GM18520 (cell line): ENCODE measurements at regions not wholly inside any gene's neighbourhood (a gene's known extent, or its start where the extent isn't known, plus 50 kb on each side); places are given as distances from the start of the nearest gene placed in this dataset.

Source experiments
- ATAC-seq: cut with Tn5 transposase; IDR thresholded peaks from one replicate; pipeline ENCODE4 v1.9.1; 2021; ENCODE audit not compliant: unreplicated experiment

DNA sequence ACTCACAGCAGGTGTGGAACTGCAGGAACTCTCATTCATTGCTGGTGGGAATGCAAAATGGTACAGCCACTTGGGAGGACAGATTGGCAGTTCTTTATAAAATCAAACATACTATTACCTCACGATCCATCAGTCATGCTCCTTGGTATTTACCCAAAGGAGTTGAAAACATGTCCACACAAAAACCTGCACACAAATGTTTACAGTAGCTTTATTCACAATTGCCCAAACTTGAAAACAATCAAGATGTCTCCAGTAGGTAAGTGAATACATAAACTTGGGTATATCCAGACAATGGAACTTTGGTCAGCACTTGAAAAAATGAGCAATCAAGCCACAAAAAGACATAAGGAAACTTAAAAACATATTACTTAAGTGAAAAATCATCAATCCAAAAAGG is 215.5 kb downstream of the IRX1 start:
- ATAC-seq: no peak

DNA sequence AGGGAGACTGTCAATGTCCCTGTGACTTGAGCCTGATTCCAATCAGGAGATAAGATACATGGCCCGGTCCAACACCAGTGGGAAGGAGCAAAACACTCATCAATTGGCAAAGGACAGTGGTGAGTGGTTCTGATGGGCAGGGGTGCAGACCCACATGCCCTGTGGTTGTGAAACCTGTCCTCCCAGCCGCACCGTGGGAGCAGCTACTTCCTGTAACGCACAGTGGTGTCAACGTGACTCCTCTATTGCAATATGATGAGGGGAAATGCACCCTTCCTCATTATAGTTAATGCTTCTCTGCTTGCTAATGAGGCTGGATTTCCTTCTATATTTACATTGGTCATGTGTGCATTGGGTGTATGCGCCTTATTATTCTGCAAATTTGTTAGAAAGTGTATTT is 223.0 kb downstream of the IRX1 start:
- ATAC-seq: no peak

GRCh38 chr5:3825531-3826451 is 230.2 kb downstream of the IRX1 start:
- ATAC-seq: no peak

GRCh38 chr5:3827624-3828023 is 232.0 kb downstream of the IRX1 start:
- no peak for ATAC-seq

DNA sequence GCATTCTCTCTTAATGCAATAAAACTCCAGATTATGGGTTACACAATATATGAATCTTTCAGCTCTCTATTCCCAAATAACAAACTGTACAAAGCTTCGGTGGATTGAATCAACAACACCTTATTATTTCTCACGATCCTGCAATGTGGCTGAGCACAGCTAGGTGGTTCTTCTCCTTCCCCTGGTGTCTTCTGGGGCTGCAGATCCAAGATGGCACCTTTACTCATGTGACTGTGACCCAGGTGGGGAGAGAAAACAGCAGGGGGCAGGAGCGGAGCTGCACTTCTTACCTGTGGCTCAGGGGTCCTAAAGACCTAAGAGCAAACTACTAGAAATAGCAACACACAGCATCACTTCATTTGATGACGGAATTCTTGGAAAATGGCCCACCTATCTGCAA is 233.1 kb downstream of the IRX1 start:
- no peak for ATAC-seq

DNA sequence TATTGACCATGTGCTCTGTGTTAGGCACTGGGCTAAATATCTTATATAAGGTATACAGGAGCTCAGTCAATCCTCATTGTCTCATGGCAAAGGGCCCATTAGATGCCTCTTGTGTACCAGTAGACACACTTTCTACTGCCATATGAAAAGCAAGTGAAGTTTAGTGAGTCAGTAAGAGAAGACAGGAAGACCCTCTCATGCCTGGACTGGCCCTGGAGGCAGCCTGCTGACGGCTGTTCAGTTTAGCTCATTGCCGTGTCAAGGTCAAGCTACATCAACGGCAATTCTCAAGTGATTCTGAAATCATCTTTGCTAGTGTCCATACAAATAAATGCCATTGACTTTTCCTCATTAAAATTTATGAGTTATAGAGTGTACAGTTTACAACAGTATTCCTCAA is 237.9 kb downstream of the IRX1 start:
- ATAC-seq: no peak

- ATAC-seq: no peak
These were observed 240.2 kb downstream of the IRX1 start for GRCh38 chr5:3835811-3836210.

DNA sequence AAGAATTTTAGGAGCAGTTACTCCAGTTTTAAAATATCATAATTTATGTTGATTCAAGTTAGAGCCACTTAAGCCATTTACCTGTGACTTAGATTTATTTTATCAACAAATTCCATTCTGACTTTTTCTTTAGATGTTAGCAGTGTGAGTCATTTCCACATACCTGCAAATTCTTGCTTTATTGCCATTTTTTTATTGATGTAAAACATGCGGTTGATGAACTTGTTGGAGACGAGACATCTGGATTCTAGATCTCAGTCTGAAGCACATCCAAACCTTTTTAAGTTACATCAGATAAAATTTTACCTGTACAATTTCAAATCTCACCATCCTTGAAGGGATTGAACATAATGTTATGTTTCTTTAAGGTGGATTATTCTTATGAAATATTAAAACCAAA is 240.9 kb downstream of the IRX1 start:
- no peak for ATAC-seq

DNA sequence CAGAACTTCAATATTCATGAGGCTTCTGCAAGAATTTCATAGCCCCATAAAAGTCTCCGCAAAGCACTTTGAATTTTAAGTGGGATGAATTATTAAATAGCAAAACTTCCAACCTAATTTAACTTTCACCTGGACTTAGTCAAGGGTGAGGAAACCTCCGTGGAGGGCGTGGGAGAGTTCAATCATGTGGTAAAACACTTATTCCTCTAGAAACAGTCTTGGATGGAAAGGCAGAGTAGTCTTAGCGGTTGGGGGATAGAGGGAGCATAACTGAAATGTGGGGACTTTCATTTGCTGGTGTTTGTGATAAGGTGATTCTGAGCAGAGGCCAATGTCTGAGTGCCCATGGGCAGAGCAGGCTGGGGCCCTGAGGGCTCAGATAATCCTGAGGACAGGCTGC is 241.9 kb downstream of the IRX1 start:
- ATAC-seq: no peak

GRCh38 chr5:3839151-3839550 is 243.5 kb downstream of the IRX1 start:
- ATAC-seq: no peak

- no peak for ATAC-seq
These were observed 247.0 kb downstream of the IRX1 start for GRCh38 chr5:3842591-3842990.

DNA sequence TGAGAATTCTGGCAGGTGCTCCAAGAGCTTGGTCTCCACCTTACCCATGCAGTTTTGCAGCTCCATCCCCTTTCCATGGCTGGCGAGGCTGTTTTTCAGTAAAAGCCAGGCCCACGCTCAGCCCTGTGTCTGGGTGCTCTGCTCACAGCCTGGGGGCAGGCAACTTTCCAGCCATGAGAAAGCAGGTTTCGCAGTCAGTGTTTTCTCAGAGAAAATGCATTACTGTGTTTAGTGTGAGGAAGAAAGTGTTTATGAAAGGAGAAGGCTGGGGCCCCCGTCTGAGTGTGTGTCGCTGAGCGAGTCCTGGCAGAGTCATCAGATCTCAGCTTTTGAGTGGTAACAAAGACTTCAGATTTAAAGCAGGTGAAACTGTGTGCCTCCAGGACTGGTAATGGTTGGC is 248.1 kb downstream of the IRX1 start:
- no peak for ATAC-seq

DNA sequence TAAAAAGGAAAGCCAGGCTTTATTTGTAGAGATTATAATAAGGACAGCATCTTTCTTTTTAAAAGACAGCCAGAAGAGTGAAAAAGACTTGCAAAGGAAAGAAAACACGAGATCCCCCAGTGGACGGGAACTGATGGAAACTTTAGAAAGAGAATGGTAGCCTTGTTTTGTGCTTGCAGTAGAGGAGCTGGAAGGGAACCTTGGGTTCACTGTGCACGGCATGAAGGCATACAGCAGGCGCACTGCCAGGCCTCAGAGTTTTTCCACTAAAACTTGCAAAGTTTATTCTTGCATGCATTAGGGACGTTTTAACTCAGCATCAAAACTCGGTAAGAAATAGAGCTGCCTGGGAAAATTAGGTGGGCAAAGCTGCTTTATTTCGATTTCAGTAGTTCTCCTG is 248.6 kb downstream of the IRX1 start:
- no peak for ATAC-seq

DNA sequence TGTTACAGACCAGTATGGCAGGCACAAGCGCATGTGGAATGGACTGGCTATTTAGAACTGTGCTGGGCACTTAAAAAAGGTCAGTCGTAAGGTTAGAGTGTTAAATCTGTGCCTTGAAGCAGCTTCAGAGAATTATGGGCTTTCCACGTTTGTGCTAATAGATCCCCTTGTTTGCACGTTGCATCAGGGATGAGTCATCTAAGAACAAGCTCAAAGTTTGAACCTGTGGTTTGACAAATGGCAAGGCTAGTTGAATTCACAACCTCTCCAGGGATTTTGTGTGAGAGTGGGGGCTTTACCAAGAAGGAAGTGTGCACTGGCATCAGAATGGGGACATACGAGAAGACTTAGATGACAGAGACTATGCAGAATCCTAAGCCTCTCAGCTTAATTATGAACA is 249.6 kb downstream of the IRX1 start:
- ATAC-seq: no peak

- no peak for ATAC-seq
These were observed 256.7 kb downstream of the IRX1 start for GRCh38 chr5:3852161-3852916.

DNA sequence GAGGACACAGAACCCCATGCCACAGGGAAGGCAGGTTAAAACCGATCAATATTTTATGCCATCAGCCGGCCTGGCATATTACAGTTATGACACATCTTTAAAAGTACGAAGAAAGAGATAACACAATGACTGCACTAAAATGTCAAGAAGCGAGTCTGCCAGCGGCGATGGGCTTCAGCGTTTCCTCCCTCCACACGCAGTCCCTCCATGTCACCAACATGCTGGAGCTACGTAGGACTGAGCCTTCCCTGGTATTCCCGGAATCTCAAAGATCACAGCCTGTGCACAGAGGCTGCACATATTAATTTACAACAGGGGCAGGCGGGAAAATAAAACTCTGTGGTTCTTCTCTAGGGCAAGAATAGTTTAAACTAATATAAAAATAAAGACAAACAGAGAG is 257.7 kb downstream of the IRX1 start:
- ATAC-seq: no peak

DNA sequence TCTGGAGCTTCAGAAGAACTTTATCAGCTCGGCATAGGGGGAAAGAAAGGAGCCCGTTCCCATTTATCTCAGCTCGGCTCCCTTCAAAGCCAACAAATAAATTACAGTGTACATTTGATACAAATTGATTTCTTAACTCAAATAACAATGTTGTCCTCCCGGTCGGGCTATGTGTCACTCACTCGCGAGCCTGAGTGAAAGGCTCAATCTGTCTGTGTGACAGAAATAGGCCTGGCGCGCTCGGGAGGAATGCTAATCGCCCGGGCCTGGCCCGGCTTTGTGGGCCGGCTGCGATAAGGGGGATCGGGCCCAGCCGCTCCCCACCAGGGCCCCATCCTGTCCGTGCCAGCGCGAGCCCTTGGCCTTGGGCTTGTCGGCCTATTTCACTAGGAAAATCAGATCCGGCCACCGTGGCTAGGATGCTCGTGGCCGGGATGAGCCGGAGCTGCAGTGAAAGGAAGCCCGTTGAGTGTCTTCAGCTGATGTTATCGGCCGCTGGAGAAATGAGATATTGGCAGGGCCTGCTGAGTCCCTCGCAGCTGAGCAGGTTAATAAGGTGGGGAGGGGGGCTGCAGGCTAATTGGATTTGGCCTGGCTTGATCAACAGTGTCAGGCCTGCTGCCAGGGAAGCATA is 258.7 kb downstream of the IRX1 start:
- no peak for ATAC-seq

DNA sequence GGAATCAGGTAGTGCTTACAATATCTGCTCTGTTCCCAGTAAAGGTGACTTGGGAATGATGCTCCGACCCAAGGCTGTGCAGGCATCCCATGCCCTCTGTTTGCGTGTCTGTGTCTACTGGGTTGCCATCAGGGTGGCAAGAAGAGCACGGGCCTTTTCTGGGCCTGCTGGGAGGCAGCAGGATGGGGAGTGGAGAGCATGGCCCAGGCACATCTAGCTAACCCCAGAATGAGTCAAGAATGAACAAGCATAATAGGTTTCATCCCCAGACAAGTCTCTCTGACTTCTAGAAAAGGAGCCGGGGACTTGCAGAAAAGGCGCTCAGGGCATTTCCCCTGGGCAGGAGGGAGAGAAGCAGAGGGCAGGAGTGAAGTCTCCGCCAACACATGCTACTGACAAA is 260.4 kb downstream of the IRX1 start:
- ATAC-seq: no peak

DNA sequence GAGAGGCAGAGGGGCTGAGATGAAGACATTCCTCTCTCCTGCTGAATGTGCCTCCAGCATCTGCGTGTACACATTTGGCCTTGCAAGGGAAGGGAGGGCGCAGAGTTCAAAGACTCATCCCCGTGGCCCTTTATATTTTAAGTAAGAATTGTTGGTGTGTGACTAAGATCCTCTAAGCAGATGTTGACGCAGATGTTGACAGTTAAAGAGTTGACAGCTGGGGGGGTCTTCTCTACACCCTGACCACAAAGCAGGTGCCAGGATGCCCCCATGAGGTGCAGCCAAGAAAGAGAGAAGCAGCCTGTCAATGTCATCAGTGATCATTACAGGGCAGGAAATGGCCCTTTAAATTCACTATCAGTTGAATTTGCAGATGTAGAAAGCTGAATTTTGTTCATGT is 262.9 kb downstream of the IRX1 start:
- ATAC-seq: no peak

DNA sequence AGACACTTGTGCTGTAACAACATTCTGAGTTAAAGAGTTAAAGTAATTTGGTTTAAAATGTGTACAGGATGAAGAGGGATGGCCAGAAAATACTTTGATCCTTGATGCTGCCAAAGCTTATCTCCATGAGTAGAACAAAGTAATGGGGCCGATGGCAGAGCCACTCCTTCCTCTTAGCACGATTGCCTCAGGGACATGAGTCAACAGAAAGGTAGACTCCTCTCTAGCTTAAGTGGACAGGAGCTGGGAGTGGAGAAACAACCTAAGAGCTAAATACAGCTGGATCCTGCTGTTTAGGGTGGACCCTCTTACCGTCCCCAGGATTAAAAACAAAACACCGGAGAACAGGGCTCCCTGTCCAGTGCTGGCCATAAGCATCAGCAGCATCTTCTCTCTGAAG is 267.3 kb downstream of the IRX1 start:
- ATAC-seq: no peak

- ATAC-seq: no peak
These were observed 279.5 kb downstream of the IRX1 start for GRCh38 chr5:3875144-3875543.

DNA sequence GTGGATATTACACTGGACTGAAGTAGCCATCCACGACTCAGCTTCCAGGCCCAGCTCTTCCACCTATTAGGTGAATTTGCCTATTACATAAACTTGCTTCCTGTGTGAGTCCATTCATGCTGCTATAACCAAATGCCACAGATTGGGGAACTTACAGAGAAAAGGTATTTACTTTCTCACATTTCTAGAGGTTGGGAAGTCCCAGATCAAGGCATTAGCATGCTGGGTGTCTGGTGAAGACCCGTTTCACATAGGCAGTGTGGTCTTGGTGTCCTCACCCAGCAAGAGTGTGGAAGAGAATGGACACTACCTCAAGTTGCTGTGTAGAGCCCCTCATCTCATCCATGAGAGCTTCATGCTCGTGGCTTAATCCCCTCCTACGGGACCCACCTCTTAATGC is 282.6 kb downstream of the IRX1 start:
- no peak for ATAC-seq
